ENCODE measurements at regions not wholly inside any gene's neighbourhood (a gene's known extent, or its start where the extent isn't known, plus 50 kb on each side); places are given as distances from the start of the nearest gene placed in this dataset.
"Not testable (repeated sequence)": the region's sequence is repeated elsewhere in the genome, so short reads cannot be mapped to it uniquely, and the experiment has no call there.

- Mint-ChIP-seq H3K27ac (no peak overlapping the region), H3K36me3 (no peaks in the 10 kb centered on the region), H3K27me3 (no peaks in the 10 kb centered on the region), H3K9me3 (no peaks in the 10 kb centered on the region), H3K4me1 (ENCODE audit: unreplicated experiment) (peaks cover 12% of the 10 kb centered on the region), H3K4me3 (no peak overlapping the region)
- no peak for TF ChIP-seq CTCF (conservative IDR thresholded peaks at IDR 0.05)
- DNase-seq (ENCODE audit: extremely low spot score, unreplicated experiment): no peak
These were observed 1213.1 kb downstream of the OLFM4 start for GRCh38 chr13:54241719-54242118.

GRCh38 chr13:54248306-54248705, 1219.7 kb downstream of the OLFM4 start:
- DNase-seq (ENCODE audit: extremely low spot score, unreplicated experiment): no peak
- Mint-ChIP-seq H3K27me3 (no peaks in the 10 kb centered on the region), H3K27ac (no peak overlapping the region), H3K4me3 (no peak overlapping the region), H3K36me3 (no peaks in the 10 kb centered on the region), H3K4me1 (ENCODE audit: unreplicated experiment) (peaks cover 10% of the 10 kb centered on the region), H3K9me3 (peaks cover 7% of the 10 kb centered on the region)
- TF ChIP-seq CTCF (conservative IDR thresholded peaks at IDR 0.05): no peak

GRCh38 chr13:54261856-54262255, 1233.2 kb downstream of the OLFM4 start:
- no peak overlapping the region for H3K27ac Mint-ChIP-seq
- H3K27me3 Mint-ChIP-seq: no peaks in the 10 kb centered on the region
- H3K36me3 Mint-ChIP-seq: no peaks in the 10 kb centered on the region
- H3K4me3 Mint-ChIP-seq: no peak overlapping the region
- DNase-seq (ENCODE audit: extremely low spot score, unreplicated experiment): no peak
- no peak for TF ChIP-seq CTCF (conservative IDR thresholded peaks at IDR 0.05)
- H3K4me1 Mint-ChIP-seq (ENCODE audit: unreplicated experiment): no peaks in the 10 kb centered on the region
- no peaks in the 10 kb centered on the region for H3K9me3 Mint-ChIP-seq

GRCh38 chr13:54263868-54264267, 1235.3 kb downstream of the OLFM4 start:
- no peak overlapping the region for H3K27ac Mint-ChIP-seq
- no peak for DNase-seq (ENCODE audit: extremely low spot score, unreplicated experiment)
- H3K36me3 Mint-ChIP-seq: no peaks in the 10 kb centered on the region
- peaks cover 7% of the 10 kb centered on the region for H3K27me3 Mint-ChIP-seq
- no peaks in the 10 kb centered on the region for H3K9me3 Mint-ChIP-seq
- no peak overlapping the region for H3K4me3 Mint-ChIP-seq
- no peaks in the 10 kb centered on the region for H3K4me1 Mint-ChIP-seq (ENCODE audit: unreplicated experiment)
- no peak for TF ChIP-seq CTCF (conservative IDR thresholded peaks at IDR 0.05)

GRCh38 chr13:54267253-54267668, 1238.6 kb downstream of the OLFM4 start:
- H3K4me3 Mint-ChIP-seq; H3K36me3 Mint-ChIP-seq; DNase-seq (ENCODE audit: extremely low spot score, unreplicated experiment); H3K27ac Mint-ChIP-seq; H3K9me3 Mint-ChIP-seq; H3K4me1 Mint-ChIP-seq (ENCODE audit: unreplicated experiment): not testable (repeated sequence)
- H3K27me3 Mint-ChIP-seq: peaks cover 13% of the 10 kb centered on the region

- DNase-seq (ENCODE audit: extremely low spot score, unreplicated experiment); H3K27ac Mint-ChIP-seq; H3K36me3 Mint-ChIP-seq; H3K4me1 Mint-ChIP-seq (ENCODE audit: unreplicated experiment); H3K4me3 Mint-ChIP-seq; H3K9me3 Mint-ChIP-seq: not testable (repeated sequence)
- H3K27me3 Mint-ChIP-seq: peaks cover 13% of the 10 kb centered on the region
These were observed 1239.5 kb downstream of the OLFM4 start for GRCh38 chr13:54268013-54268695.

All from type B pancreatic cell (in vitro differentiated cells).